ENCODE measurements at regions not wholly inside any gene's neighbourhood (a gene's known extent, or its start where the extent isn't known, plus 50 kb on each side); places are given as distances from the start of the nearest gene placed in this dataset.
"Not testable (repeated sequence)": the region's sequence is repeated elsewhere in the genome, so short reads cannot be mapped to it uniquely, and the experiment has no call there.

DNA sequence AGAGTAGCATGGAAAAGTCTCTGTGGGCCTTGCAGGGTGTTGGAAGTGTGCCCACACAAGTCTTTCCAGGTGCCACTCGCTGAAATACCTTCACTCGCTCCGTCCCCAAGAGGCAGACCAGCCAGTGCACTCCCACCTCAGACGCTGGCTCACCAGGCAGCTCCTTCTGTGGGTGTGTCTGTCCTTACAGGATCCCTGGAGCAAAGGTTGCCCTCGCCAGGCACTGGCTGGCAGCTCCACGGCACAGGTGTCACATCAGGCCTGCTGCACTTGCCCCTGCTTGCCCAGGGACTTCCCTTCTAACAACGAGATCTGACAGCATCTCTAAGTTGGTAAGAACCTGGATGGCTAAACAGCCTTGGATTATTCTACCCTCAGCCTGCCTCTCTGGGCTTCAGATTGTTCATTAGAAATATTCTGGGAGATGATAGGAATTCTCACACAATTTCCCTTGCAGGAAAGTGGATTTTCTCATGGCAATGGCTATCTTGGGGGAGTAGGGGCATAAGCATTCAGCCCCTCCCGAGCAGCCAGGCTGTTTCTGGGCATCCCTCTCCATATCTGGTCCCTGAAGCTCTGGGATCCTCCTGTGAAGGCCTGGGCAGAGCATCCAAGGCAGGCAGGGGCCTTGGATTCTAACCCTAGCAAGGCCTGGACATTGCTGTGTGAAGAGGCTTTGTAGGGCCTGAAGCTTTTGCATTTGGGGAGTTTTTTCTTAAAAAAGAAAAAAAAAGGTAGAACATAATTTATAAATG, 262.1 kb downstream of the MYCN start:
- WGBS, 2 donors, result 21 to 72% methylated on average over 8 of the region's 8 CpGs
- intact Hi-C loops (cut with DNase I), result no loop called here
- Histone ChIP-seq H3K4me3 (no peak overlapping the region), H3K9me3 (no peaks in the 10 kb centered on the region), H3K27me3 (no peaks in the 10 kb centered on the region), H3K27ac (no peak overlapping the region), H3K4me1 (no peaks in the 10 kb centered on the region), H3K36me3 (no peaks in the 10 kb centered on the region)
- TF ChIP-seq EP300 (IDR thresholded peaks at IDR 0.05), result no peak
- TF ChIP-seq POLR2A (IDR thresholded peaks at IDR 0.05), result no peak
- TF ChIP-seq, protein P1, sequence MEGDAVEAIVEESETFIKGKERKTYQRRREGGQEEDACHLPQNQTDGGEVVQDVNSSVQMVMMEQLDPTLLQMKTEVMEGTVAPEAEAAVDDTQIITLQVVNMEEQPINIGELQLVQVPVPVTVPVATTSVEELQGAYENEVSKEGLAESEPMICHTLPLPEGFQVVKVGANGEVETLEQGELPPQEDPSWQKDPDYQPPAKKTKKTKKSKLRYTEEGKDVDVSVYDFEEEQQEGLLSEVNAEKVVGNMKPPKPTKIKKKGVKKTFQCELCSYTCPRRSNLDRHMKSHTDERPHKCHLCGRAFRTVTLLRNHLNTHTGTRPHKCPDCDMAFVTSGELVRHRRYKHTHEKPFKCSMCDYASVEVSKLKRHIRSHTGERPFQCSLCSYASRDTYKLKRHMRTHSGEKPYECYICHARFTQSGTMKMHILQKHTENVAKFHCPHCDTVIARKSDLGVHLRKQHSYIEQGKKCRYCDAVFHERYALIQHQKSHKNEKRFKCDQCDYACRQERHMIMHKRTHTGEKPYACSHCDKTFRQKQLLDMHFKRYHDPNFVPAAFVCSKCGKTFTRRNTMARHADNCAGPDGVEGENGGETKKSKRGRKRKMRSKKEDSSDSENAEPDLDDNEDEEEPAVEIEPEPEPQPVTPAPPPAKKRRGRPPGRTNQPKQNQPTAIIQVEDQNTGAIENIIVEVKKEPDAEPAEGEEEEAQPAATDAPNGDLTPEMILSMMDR (IDR thresholded peaks at IDR 0.05), result no peak
- TF ChIP-seq POLR2AphosphoS5 (IDR thresholded peaks at IDR 0.05), result no peak
- no peak for DNase-seq

DNA sequence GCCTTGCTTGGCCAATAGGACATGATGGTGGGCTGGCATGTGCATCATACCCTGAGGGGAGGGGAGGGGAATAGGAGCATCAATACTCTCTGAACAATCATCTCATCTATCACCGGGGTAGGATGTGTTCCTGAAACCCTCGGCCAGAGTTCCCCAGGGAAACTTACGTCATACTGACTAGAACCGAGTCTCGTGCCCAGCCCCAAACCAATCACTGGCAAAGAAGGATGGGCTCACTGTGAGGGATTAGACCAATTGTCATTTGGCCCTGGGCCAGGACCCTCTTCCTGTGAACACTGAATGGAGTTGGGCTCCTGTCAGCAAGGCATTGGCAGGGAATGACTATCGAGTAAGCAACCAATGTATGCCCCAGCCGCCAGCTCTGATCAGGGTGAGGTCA, 261.5 kb downstream of the MYCN start:
- no peaks in the 10 kb centered on the region for H3K9me3 ChIP-seq
- no peaks in the 10 kb centered on the region for H3K27me3 ChIP-seq
- H3K36me3 ChIP-seq, result no peaks in the 10 kb centered on the region
- no peak overlapping the region for H3K27ac ChIP-seq
- H3K4me3 ChIP-seq, result no peak overlapping the region
- 67 to 91% methylated on average over 7 of the region's 7 CpGs for WGBS, 2 donors
- no peak for DNase-seq
- TF ChIP-seq EP300 (IDR thresholded peaks at IDR 0.05) (no peak), POLR2A (IDR thresholded peaks at IDR 0.05) (no peak), POLR2AphosphoS5 (IDR thresholded peaks at IDR 0.05) (no peak)
- TF ChIP-seq, protein P1 (IDR thresholded peaks at IDR 0.05), result no peak
- no peaks in the 10 kb centered on the region for H3K4me1 ChIP-seq
- intact Hi-C loops (cut with DNase I), result no loop called here

DNA sequence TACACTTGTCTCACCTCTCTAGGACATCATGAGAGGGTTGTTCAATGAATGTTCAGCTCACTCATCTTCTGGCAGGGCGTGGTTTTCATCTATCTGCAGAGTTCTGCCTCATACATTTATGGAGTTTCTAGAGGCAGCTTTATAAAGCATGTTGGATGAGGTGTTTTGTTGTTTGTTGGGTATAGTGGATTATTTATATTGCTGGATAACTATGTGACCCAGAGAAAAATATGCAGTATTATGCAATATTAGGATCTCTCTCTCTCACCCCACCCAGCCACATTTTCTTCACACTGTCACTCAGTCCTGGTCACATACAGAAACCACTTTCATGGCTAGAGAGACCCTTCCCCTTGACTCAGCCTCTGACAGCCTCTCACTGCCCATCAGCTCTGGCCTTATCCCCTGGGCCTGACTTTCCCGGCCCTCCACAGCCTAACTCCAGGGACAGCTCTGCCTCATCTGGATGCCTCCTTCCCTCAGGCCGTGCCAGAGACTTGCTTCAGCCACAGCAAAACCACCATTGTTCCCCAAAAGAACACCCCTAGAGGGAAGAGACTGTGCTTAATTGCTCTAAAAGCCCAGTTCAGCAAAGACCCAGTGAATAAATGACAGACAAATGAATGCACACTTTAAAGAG, 260.3 kb downstream of the MYCN start:
- TF ChIP-seq EP300 (IDR thresholded peaks at IDR 0.05), result no peak
- no peak for TF ChIP-seq POLR2AphosphoS5 (IDR thresholded peaks at IDR 0.05)
- TF ChIP-seq POLR2A (IDR thresholded peaks at IDR 0.05), result no peak
- TF ChIP-seq, protein P1 (IDR thresholded peaks at IDR 0.05), result no peak
- Histone ChIP-seq H3K4me3 (no peak overlapping the region), H3K27me3 (no peaks in the 10 kb centered on the region), H3K36me3 (no peaks in the 10 kb centered on the region), H3K4me1 (no peaks in the 10 kb centered on the region), H3K27ac (no peak overlapping the region), H3K9me3 (no peaks in the 10 kb centered on the region)
- intact Hi-C loops (cut with DNase I), result no loop called here
- DNase-seq, result no peak
- WGBS, 2 donors, result 83 to 91% methylated on average over 3 of the region's 3 CpGs

DNA sequence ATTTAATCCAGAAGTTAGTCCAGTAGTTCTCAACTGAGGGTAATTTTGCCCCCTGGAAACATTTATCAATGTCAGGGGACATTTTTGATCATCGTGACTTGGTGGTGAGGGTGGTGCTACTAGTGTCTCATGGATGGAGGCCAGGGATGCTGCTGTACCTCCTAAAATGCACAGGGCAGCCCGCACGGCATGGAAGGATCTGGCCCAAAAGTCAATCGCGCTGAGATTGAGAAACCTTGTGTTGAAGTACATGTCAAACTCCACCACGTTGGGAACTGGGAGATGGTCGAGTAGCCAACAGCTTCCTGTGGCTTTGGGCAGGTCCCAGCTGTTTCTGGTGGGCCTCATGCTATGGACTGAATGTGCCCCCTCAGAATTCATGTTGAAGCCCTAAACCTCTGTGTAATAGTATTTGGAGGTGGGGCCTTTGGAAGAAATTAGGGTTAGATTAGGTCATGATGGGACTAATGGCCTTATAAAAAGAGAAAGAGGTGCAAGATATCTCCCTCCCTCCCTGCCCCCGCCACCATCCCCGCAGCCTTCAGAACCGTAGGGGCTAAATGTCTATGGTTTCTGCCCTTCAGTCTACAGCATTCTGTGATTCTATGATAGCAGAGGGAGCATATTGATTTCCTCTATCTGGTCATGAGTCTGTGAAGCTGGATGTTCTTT, 259.7 kb downstream of the MYCN start:
- TF ChIP-seq POLR2A (IDR thresholded peaks at IDR 0.05), result no peak
- TF ChIP-seq EP300 (IDR thresholded peaks at IDR 0.05), result no peak
- TF ChIP-seq, protein P1 (IDR thresholded peaks at IDR 0.05), result no peak
- no peak for TF ChIP-seq POLR2AphosphoS5 (IDR thresholded peaks at IDR 0.05)
- Histone ChIP-seq H3K9me3 (no peaks in the 10 kb centered on the region), H3K4me3 (no peak overlapping the region), H3K27me3 (no peaks in the 10 kb centered on the region), H3K4me1 (no peaks in the 10 kb centered on the region), H3K27ac (no peak overlapping the region), H3K36me3 (no peaks in the 10 kb centered on the region)
- intact Hi-C loops (cut with DNase I), result no loop called here
- DNase-seq, result no peak
- 90 to 93% methylated on average over 10 of the region's 10 CpGs for WGBS, 2 donors

DNA sequence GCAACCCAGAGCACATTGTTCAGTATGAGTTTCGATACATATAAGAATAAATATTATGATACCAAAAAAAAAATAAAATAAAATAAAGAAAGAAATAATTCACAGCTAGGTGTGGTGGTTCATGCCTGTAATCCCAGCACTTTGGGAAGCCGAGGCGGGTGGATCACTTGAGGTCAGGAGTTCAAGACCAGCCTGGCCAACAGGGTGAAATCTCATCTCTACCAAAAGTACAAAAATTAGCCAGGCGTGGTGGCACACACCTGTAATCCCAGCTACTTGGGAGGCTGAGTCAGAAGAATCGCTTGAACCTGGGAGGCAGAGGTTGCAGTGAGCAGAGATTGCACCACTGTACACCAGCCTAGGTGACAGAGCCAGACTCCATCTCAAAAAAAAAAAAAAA, 258.9 kb downstream of the MYCN start:
- DNase-seq; H3K4me3 ChIP-seq; H3K36me3 ChIP-seq; H3K27ac ChIP-seq; H3K4me1 ChIP-seq; H3K9me3 ChIP-seq; H3K27me3 ChIP-seq; intact Hi-C loops (cut with DNase I): not testable (repeated sequence)
- 72 to 94% methylated on average over 5 of the region's 5 CpGs for WGBS, 2 donors

All from sigmoid colon (tissue), 6 donors.